GM21825 (cell line): ENCODE measurements at regions not wholly inside any gene's neighbourhood (a gene's known extent, or its start where the extent isn't known, plus 50 kb on each side); places are given as distances from the start of the nearest gene placed in this dataset.

Experiments
- ATAC-seq: cut with Tn5 transposase; IDR thresholded peaks from one replicate; pipeline ENCODE4 v1.9.1; 2021; ENCODE audit warnings: mild to moderate bottlenecking, moderate library complexity; ENCODE audit not compliant: unreplicated experiment

- no peak for ATAC-seq
These were observed 259.3 kb downstream of the SOX11 start for GRCh38 chr2:5951471-5951870.

- no peak for ATAC-seq
These were observed 261.3 kb downstream of the SOX11 start for GRCh38 chr2:5953525-5953924.

- ATAC-seq: no peak
These were observed 262.3 kb downstream of the SOX11 start for GRCh38 chr2:5954509-5954908.

GRCh38 chr2:5955921-5956320 lies 263.7 kb downstream of the SOX11 start:
- no peak for ATAC-seq

- no peak for ATAC-seq
These were observed 267.9 kb downstream of the SOX11 start for GRCh38 chr2:5959836-5960820.

- ATAC-seq: no peak
These were observed 275.3 kb downstream of the SOX11 start for GRCh38 chr2:5967506-5967905.

- ATAC-seq: no peak
These were observed 277.1 kb downstream of the SOX11 start for GRCh38 chr2:5969303-5969702.

GRCh38 chr2:5970347-5970746 lies 278.2 kb downstream of the SOX11 start:
- no peak for ATAC-seq

GRCh38 chr2:5974477-5974876 lies 282.3 kb downstream of the SOX11 start:
- no peak for ATAC-seq

GRCh38 chr2:5975401-5975800 lies 283.2 kb downstream of the SOX11 start:
- ATAC-seq: no peak

GRCh38 chr2:5976531-5977065 lies 284.4 kb downstream of the SOX11 start:
- no peak for ATAC-seq

GRCh38 chr2:5977477-5977876 lies 285.3 kb downstream of the SOX11 start:
- no peak for ATAC-seq

- ATAC-seq: no peak
These were observed 286.1 kb downstream of the SOX11 start for GRCh38 chr2:5978131-5978751.

GRCh38 chr2:5980450-5981190 lies 288.4 kb downstream of the SOX11 start:
- ATAC-seq: no peak

- no peak for ATAC-seq
These were observed 290.2 kb downstream of the SOX11 start for GRCh38 chr2:5982193-5982902.

- no peak for ATAC-seq
These were observed 290.7 kb downstream of the SOX11 start for GRCh38 chr2:5982903-5983265.

- ATAC-seq: no peak
These were observed 291.5 kb downstream of the SOX11 start for GRCh38 chr2:5983511-5984272.

GRCh38 chr2:5984273-5984655 lies 292.1 kb downstream of the SOX11 start:
- ATAC-seq: no peak

- ATAC-seq: no peak
These were observed 292.8 kb downstream of the SOX11 start for GRCh38 chr2:5984946-5985345.
